ENCODE measurements at regions not wholly inside any gene's neighbourhood (a gene's known extent, or its start where the extent isn't known, plus 50 kb on each side); places are given as distances from the start of the nearest gene placed in this dataset.
A peak's percentile ranks its signal among the peaks of the same experiment; 100 is the strongest.

- no peak overlapping the region for H2AK5ac ChIP-seq (ENCODE audit: low read depth, low read length)
- H4K91ac ChIP-seq (ENCODE audit: low read depth, low read length, poor library complexity) = no peak overlapping the region
- no peak overlapping the region for H2BK12ac ChIP-seq (ENCODE audit: low read length)
- H3K27me3 ChIP-seq (ENCODE audit: control insufficient read depth in 3 of 3, insufficient read depth in 3 of 3, low read depth in 1 of 3, low read length in 3 of 3) = no peaks in the 10 kb centered on the region
- no peaks in the 10 kb centered on the region for H3K36me3 ChIP-seq (replicated peaks in 1 of 2; ENCODE audit: control insufficient read depth in 2 of 2, insufficient read depth in 2 of 2, low read length in 2 of 2)
- no peak overlapping the region for H2BK15ac ChIP-seq (ENCODE audit: low read length)
- no peaks in the 10 kb centered on the region for H3K4me1 ChIP-seq (ENCODE audit: control insufficient read depth in 2 of 2, insufficient read depth in 1 of 2, low read depth in 1 of 2, low read length in 2 of 2)
- H3K4me2 ChIP-seq (ENCODE audit: insufficient read depth, low read length, poor library complexity, severe bottlenecking) = no peak overlapping the region
- no peak for DNase-seq (ENCODE audit: low spot score)
- no peaks in the 10 kb centered on the region for H3K9me3 ChIP-seq (replicated peaks in 1 of 2; ENCODE audit: control insufficient read depth in 2 of 2, insufficient read depth in 1 of 2, low read depth in 1 of 2, low read length in 2 of 2)
- H3K23ac ChIP-seq (ENCODE audit: low read depth, low read length, poor library complexity) = no peak overlapping the region
- H3K14ac ChIP-seq (ENCODE audit: low read length) = no peak overlapping the region
- H3K4me3 ChIP-seq (ENCODE audit: low read length in 2 of 2) = no peak overlapping the region
- WGBS, 2 donors (ENCODE audit: extremely low coverage in 2 of 2, insufficient read length in 2 of 2, insufficient replicate concordance in 1 of 2) = no CpG with 5 or more reads among the region's 3 CpGs
- H3K9ac ChIP-seq (ENCODE audit: low read depth, low read length, poor library complexity) = no peak overlapping the region
- H3K79me1 ChIP-seq (ENCODE audit: low read depth, low read length) = no peaks in the 10 kb centered on the region
- H3K4ac ChIP-seq (ENCODE audit: low read length) = no peak overlapping the region
- H2BK5ac ChIP-seq (ENCODE audit: low read length) = no peak overlapping the region
- H4K8ac ChIP-seq (ENCODE audit: low read depth, low read length) = no peak overlapping the region
- no peak overlapping the region for H3K27ac ChIP-seq (replicated peaks; ENCODE audit: low read length)
- no peak overlapping the region for H2AFZ ChIP-seq (ENCODE audit: low read length)
- H2BK120ac ChIP-seq (ENCODE audit: low read depth, low read length) = no peak overlapping the region
- peak overlapping the region; percentile 63 for H3K18ac ChIP-seq (ENCODE audit: low read length)
Observed at GRCh38 chr10:2782265-2782664, 285.1 kb upstream of the PFKP start.

GRCh38 chr10:2777666-2778355 lies 289.5 kb upstream of the PFKP start:
- H3K14ac ChIP-seq (ENCODE audit: low read length) = no peak overlapping the region
- no peak overlapping the region for H3K9ac ChIP-seq (ENCODE audit: low read depth, low read length, poor library complexity)
- H3K79me1 ChIP-seq (ENCODE audit: low read depth, low read length) = no peaks in the 10 kb centered on the region
- H4K8ac ChIP-seq (ENCODE audit: low read depth, low read length) = no peak overlapping the region
- no peaks in the 10 kb centered on the region for H3K36me3 ChIP-seq (replicated peaks in 1 of 2; ENCODE audit: control insufficient read depth in 2 of 2, insufficient read depth in 2 of 2, low read length in 2 of 2)
- no peak overlapping the region for H2BK120ac ChIP-seq (ENCODE audit: low read depth, low read length)
- no peak overlapping the region for H3K27ac ChIP-seq (replicated peaks; ENCODE audit: low read length)
- H3K4me1 ChIP-seq (ENCODE audit: control insufficient read depth in 2 of 2, insufficient read depth in 1 of 2, low read depth in 1 of 2, low read length in 2 of 2) = peaks cover 0 to 3% of the 10 kb centered on the region in 2 donors
- no peak overlapping the region for H2BK5ac ChIP-seq (ENCODE audit: low read length)
- H4K91ac ChIP-seq (ENCODE audit: low read depth, low read length, poor library complexity) = no peak overlapping the region
- H2BK15ac ChIP-seq (ENCODE audit: low read length) = no peak overlapping the region
- H2AK5ac ChIP-seq (ENCODE audit: low read depth, low read length) = no peak overlapping the region
- no peak for DNase-seq (ENCODE audit: low spot score)
- no peak overlapping the region for H3K18ac ChIP-seq (ENCODE audit: low read length)
- H3K4ac ChIP-seq (ENCODE audit: low read length) = no peak overlapping the region
- H3K9me3 ChIP-seq (replicated peaks in 1 of 2; ENCODE audit: control insufficient read depth in 2 of 2, insufficient read depth in 1 of 2, low read depth in 1 of 2, low read length in 2 of 2) = no peaks in the 10 kb centered on the region
- H2AFZ ChIP-seq (ENCODE audit: low read length) = no peak overlapping the region
- no peak overlapping the region for H3K23ac ChIP-seq (ENCODE audit: low read depth, low read length, poor library complexity)
- no peak overlapping the region for H2BK12ac ChIP-seq (ENCODE audit: low read length)
- H3K4me3 ChIP-seq (ENCODE audit: low read length in 2 of 2) = no peak overlapping the region
- WGBS, 2 donors (ENCODE audit: extremely low coverage in 2 of 2, insufficient read length in 2 of 2, insufficient replicate concordance in 1 of 2) = no CpG with 5 or more reads among the region's 5 CpGs
- no peak overlapping the region for H3K4me2 ChIP-seq (ENCODE audit: insufficient read depth, low read length, poor library complexity, severe bottlenecking)
- peaks cover 0 to 4% (median 0%) of the 10 kb centered on the region in 3 experiments for H3K27me3 ChIP-seq (ENCODE audit: control insufficient read depth in 3 of 3, insufficient read depth in 3 of 3, low read depth in 1 of 3, low read length in 3 of 3)

GRCh38 chr10:2772816-2773631 lies 294.3 kb upstream of the PFKP start:
- peak; percentile 69 for DNase-seq (ENCODE audit: low spot score)
- Histone ChIP-seq H4K91ac (ENCODE audit: low read depth, low read length, poor library complexity) (no peak overlapping the region), H2BK12ac (ENCODE audit: low read length) (no peak overlapping the region), H2BK120ac (ENCODE audit: low read depth, low read length) (no peak overlapping the region), H3K4ac (ENCODE audit: low read length) (no peak overlapping the region), H3K4me1 (ENCODE audit: control insufficient read depth in 2 of 2, insufficient read depth in 1 of 2, low read depth in 1 of 2, low read length in 2 of 2) (peaks cover 0 to 10% of the 10 kb centered on the region in 2 donors), H3K23ac (ENCODE audit: low read depth, low read length, poor library complexity) (no peak overlapping the region), H3K9me3 (replicated peaks in 1 of 2; ENCODE audit: control insufficient read depth in 2 of 2, insufficient read depth in 1 of 2, low read depth in 1 of 2, low read length in 2 of 2) (no peaks in the 10 kb centered on the region), H4K8ac (ENCODE audit: low read depth, low read length) (no peak overlapping the region), H3K27me3 (ENCODE audit: control insufficient read depth in 3 of 3, insufficient read depth in 3 of 3, low read depth in 1 of 3, low read length in 3 of 3) (peaks cover 0 to 4% (median 0%) of the 10 kb centered on the region in 3 experiments), H2AK5ac (ENCODE audit: low read depth, low read length) (no peak overlapping the region), H2BK5ac (ENCODE audit: low read length) (peak overlapping the region; percentile 72), H2AFZ (ENCODE audit: low read length) (no peak overlapping the region), H3K27ac (replicated peaks; ENCODE audit: low read length) (peak overlapping the region; percentile 78), H2BK15ac (ENCODE audit: low read length) (no peak overlapping the region), H3K79me1 (ENCODE audit: low read depth, low read length) (no peaks in the 10 kb centered on the region), H3K4me2 (ENCODE audit: insufficient read depth, low read length, poor library complexity, severe bottlenecking) (peak overlapping the region; percentile 55), H3K18ac (ENCODE audit: low read length) (peak overlapping the region; percentile 88), H3K9ac (ENCODE audit: low read depth, low read length, poor library complexity) (no peak overlapping the region), H3K4me3 (ENCODE audit: low read length in 2 of 2) (no peak overlapping the region), H3K36me3 (replicated peaks in 1 of 2; ENCODE audit: control insufficient read depth in 2 of 2, insufficient read depth in 2 of 2, low read length in 2 of 2) (no peaks in the 10 kb centered on the region), H3K14ac (ENCODE audit: low read length) (no peak overlapping the region)
- no CpG with 5 or more reads among the region's 41 CpGs for WGBS, 2 donors (ENCODE audit: extremely low coverage in 2 of 2, insufficient read length in 2 of 2, insufficient replicate concordance in 1 of 2)

GRCh38 chr10:2772135-2772534 lies 295.2 kb upstream of the PFKP start:
- no peak overlapping the region for H3K4me2 ChIP-seq (ENCODE audit: insufficient read depth, low read length, poor library complexity, severe bottlenecking)
- no peaks in the 10 kb centered on the region for H3K79me1 ChIP-seq (ENCODE audit: low read depth, low read length)
- H2BK12ac ChIP-seq (ENCODE audit: low read length) = no peak overlapping the region
- no peaks in the 10 kb centered on the region for H3K36me3 ChIP-seq (replicated peaks in 1 of 2; ENCODE audit: control insufficient read depth in 2 of 2, insufficient read depth in 2 of 2, low read length in 2 of 2)
- no peak overlapping the region for H4K91ac ChIP-seq (ENCODE audit: low read depth, low read length, poor library complexity)
- no CpG with 5 or more reads among the region's 5 CpGs for WGBS, 2 donors (ENCODE audit: extremely low coverage in 2 of 2, insufficient read length in 2 of 2, insufficient replicate concordance in 1 of 2)
- peaks cover 0 to 4% (median 0%) of the 10 kb centered on the region in 3 experiments for H3K27me3 ChIP-seq (ENCODE audit: control insufficient read depth in 3 of 3, insufficient read depth in 3 of 3, low read depth in 1 of 3, low read length in 3 of 3)
- no peak overlapping the region for H2AK5ac ChIP-seq (ENCODE audit: low read depth, low read length)
- no peak for DNase-seq (ENCODE audit: low spot score)
- H3K9me3 ChIP-seq (replicated peaks in 1 of 2; ENCODE audit: control insufficient read depth in 2 of 2, insufficient read depth in 1 of 2, low read depth in 1 of 2, low read length in 2 of 2) = no peaks in the 10 kb centered on the region
- H4K8ac ChIP-seq (ENCODE audit: low read depth, low read length) = no peak overlapping the region
- peaks cover 0 to 10% of the 10 kb centered on the region in 2 donors for H3K4me1 ChIP-seq (ENCODE audit: control insufficient read depth in 2 of 2, insufficient read depth in 1 of 2, low read depth in 1 of 2, low read length in 2 of 2)
- no peak overlapping the region for H3K27ac ChIP-seq (replicated peaks; ENCODE audit: low read length)
- no peak overlapping the region for H3K4me3 ChIP-seq (ENCODE audit: low read length in 2 of 2)
- H2BK5ac ChIP-seq (ENCODE audit: low read length) = no peak overlapping the region
- H2BK120ac ChIP-seq (ENCODE audit: low read depth, low read length) = no peak overlapping the region
- H3K4ac ChIP-seq (ENCODE audit: low read length) = no peak overlapping the region
- H3K23ac ChIP-seq (ENCODE audit: low read depth, low read length, poor library complexity) = no peak overlapping the region
- H3K18ac ChIP-seq (ENCODE audit: low read length) = no peak overlapping the region
- H3K9ac ChIP-seq (ENCODE audit: low read depth, low read length, poor library complexity) = no peak overlapping the region
- no peak overlapping the region for H3K14ac ChIP-seq (ENCODE audit: low read length)
- no peak overlapping the region for H2AFZ ChIP-seq (ENCODE audit: low read length)
- no peak overlapping the region for H2BK15ac ChIP-seq (ENCODE audit: low read length)
